HUES64 (cell line): ENCODE measurements at regions not wholly inside any gene's neighbourhood (a gene's known extent, or its start where the extent isn't known, plus 50 kb on each side); places are given as distances from the start of the nearest gene placed in this dataset.

ENCODE experiments used
- H3K27ac ChIP-seq: 2 replicates; pipeline ENCODE4 v1.7.0; 2013; ENCODE audit warnings: low read depth, low read length, inconsistent platforms
- H3K27me3 ChIP-seq: 2 replicates; pipeline ENCODE4 v1.6.1; 2013; ENCODE audit warnings: mild to moderate bottlenecking, low read length; ENCODE audit not compliant: insufficient read depth
- H3K36me3 ChIP-seq: 2 replicates; pipeline ENCODE4 v1.6.1; 2013; ENCODE audit warnings: mild to moderate bottlenecking, low read length; ENCODE audit not compliant: insufficient read depth
- H3K4me1 ChIP-seq: 2 replicates; pipeline ENCODE4 v1.6.1; 2013; ENCODE audit warnings: mild to moderate bottlenecking, low read length, moderate library complexity; ENCODE audit not compliant: insufficient read depth
- H3K4me3 ChIP-seq: 2 replicates; pipeline ENCODE4 v1.5.1; 2013; ENCODE audit warnings: mild to moderate bottlenecking, low read length, moderate library complexity
- H3K9ac ChIP-seq: 2 replicates; pipeline ENCODE4 v1.6.1; 2013; ENCODE audit warnings: mild to moderate bottlenecking, low read depth, low read length
- H3K9me3 ChIP-seq: 2 replicates; pipeline ENCODE4 v1.6.1; 2013; ENCODE audit warnings: low read depth, low read length; ENCODE audit not compliant: insufficient read depth
- WGBS: fragments of 150-250, 120-280 bp; methylation state at CpG from one replicate; pipeline ENCODE4 v1.1.7; 2013; ENCODE audit warnings: missing lambda C conversion rate; 5-methylcytosine and 5-hydroxymethylcytosine counted together

- peaks cover 7% of the 10 kb centered on the region; the same call in 1 of the 2 replicates for H3K9me3 ChIP-seq
- H3K4me3 ChIP-seq = no peak overlapping the region
- H3K4me1 ChIP-seq = no peaks in the 10 kb centered on the region
- no peaks in the 10 kb centered on the region for H3K27me3 ChIP-seq
- WGBS = 92% methylated on average over 7 of the region's 7 CpGs
- H3K36me3 ChIP-seq = no peaks in the 10 kb centered on the region
- H3K9ac ChIP-seq = no peak overlapping the region
- no peak overlapping the region for H3K27ac ChIP-seq
These were observed 101.5 kb upstream of the GPC1 start for GRCh38 chr2:240333985-240334384.

- 88% methylated on average over 3 of the region's 3 CpGs for WGBS
- Histone ChIP-seq H3K4me3 (no peak overlapping the region), H3K27me3 (no peaks in the 10 kb centered on the region), H3K9me3 (peaks cover 7% of the 10 kb centered on the region; the same call in 1 of the 2 replicates), H3K4me1 (no peaks in the 10 kb centered on the region), H3K9ac (no peak overlapping the region), H3K27ac (no peak overlapping the region), H3K36me3 (no peaks in the 10 kb centered on the region)
These were observed 100.4 kb upstream of the GPC1 start for GRCh38 chr2:240335061-240335460.

DNA sequence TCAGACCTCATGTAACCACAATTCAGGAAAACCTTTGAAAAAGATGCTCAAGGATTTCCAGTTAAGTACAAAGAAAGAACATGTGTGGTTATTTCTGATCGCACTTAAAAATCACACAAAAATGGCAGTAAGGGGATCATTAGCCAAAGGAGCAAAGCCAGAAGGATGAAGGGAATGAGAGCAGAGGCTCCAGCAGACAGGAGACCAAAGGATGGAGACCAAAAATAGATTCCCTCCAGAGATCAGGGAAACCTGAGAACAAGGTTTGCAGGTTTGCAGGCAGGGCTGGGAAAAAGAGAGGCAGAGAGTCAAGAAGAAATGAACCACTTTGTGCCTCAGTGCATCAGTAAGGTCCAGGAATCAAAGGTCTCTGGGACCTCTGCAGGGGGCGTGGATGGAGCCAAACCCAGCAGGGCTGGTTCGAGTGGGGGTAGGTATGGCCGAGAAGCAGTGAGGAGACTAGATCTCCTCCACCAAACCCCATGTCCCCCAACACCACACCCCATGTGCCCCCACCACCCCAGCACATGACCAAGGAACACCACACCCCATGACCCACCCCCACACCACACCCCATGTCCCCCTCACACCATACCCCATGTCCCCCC is 98.5 kb upstream of the GPC1 start:
- Histone ChIP-seq H3K27me3 (no peaks in the 10 kb centered on the region), H3K9ac (no peak overlapping the region), H3K27ac (no peak overlapping the region), H3K36me3 (no peaks in the 10 kb centered on the region), H3K4me3 (no peak overlapping the region), H3K9me3 (0 out of 2 replicates have a peak, but pooled peaks cover 3% of the 10 kb centered on the region), H3K4me1 (no peaks in the 10 kb centered on the region)
- 91% methylated on average over 4 of the region's 4 CpGs for WGBS

- H3K9ac ChIP-seq = no peak overlapping the region
- no peaks in the 10 kb centered on the region for H3K4me1 ChIP-seq
- WGBS = 92% methylated on average over 2 of the region's 2 CpGs
- H3K9me3 ChIP-seq = no peaks in the 10 kb centered on the region
- H3K4me3 ChIP-seq = no peak overlapping the region
- no peaks in the 10 kb centered on the region for H3K27me3 ChIP-seq
- no peak overlapping the region for H3K27ac ChIP-seq
- H3K36me3 ChIP-seq = no peaks in the 10 kb centered on the region
These were observed 97.2 kb upstream of the GPC1 start for GRCh38 chr2:240338274-240338673.

DNA sequence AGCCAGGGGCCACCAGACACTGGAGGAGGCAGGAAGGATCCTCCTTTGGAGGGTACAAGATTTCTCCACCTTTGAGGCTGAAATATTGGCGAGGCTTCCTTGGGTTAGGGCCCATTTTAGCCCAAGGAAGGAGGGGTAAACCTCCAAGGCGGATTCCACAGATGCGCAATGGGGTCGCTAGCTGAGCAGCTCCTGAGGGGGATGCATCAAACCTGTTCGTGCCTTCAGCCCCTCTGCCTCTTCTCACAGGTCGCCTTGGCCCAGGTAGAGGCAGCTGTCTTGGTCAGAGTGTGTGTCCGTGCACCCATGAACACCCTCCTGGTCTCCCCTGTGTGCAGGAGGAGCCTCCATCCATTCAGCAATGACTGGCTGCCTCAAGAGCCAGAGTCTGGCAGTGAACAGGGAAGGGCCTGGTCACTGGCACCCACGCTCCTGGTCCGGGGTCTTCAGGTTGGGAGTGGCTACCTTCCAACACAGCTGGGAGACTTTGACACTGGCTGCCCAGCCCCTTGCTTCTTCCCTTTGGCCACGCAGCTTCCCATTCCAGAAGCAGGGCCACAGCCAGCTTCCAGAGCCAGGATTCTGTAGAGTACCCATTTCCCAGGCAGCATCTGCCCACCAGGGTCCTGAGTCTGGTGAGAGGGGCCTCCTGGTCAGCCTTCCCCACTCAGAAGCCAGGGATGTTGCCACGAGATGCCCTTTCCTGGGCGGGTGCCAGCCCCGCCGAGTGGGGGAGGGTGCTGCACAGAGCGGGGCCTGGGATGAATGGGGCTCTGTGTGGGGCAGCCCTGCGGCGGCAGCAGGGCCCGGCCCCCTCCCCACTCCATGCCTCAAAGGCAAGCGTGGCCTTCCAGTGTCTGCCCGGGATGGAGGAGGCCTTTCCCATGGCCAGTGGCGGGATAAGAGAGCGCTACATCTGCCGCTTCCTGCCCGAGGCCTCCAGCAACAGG is 95.8 kb upstream of the GPC1 start:
- H3K27ac ChIP-seq = no peak overlapping the region
- no peaks in the 10 kb centered on the region for H3K9me3 ChIP-seq
- no peak overlapping the region for H3K4me3 ChIP-seq
- WGBS = 95% methylated on average over 24 of the region's 24 CpGs
- H3K4me1 ChIP-seq = no peaks in the 10 kb centered on the region
- no peaks in the 10 kb centered on the region for H3K27me3 ChIP-seq
- no peaks in the 10 kb centered on the region for H3K36me3 ChIP-seq
- H3K9ac ChIP-seq = no peak overlapping the region

- 95% methylated on average over 14 of the region's 14 CpGs for WGBS
These were observed 95.1 kb upstream of the GPC1 start for GRCh38 chr2:240340361-240340761.

DNA sequence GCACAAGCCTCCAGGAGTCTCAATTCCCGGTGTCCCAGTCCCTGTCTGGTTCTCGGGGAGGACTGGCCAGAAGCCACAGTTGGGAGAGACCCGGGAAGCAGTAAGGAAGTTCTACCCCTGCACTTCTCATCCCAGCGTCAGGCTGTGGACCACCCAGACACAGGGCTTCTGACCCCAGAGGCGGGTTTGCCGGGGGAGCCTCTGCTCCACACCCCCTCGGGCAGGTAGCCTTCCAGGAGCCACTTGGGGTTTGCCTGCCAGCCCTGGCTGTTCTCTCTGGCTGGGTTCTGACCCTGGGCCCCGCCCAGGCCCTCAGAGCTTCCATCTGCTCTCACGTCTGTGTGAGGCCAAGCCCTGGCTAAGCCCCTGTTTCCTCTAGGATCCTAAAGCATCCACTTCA is 94.4 kb upstream of the GPC1 start:
- Histone ChIP-seq H3K4me3 (no peak overlapping the region), H3K4me1 (no peaks in the 10 kb centered on the region), H3K27me3 (no peaks in the 10 kb centered on the region), H3K9me3 (peaks cover 4% of the 10 kb centered on the region), H3K36me3 (no peaks in the 10 kb centered on the region), H3K9ac (no peak overlapping the region), H3K27ac (no peak overlapping the region)
- 84% methylated on average over 9 of the region's 9 CpGs for WGBS

More at GRCh38 chr2:240340361-240340761, 95.1 kb upstream of the GPC1 start:
- Histone ChIP-seq H3K27ac (no peak overlapping the region), H3K4me1 (no peaks in the 10 kb centered on the region), H3K4me3 (no peak overlapping the region), H3K36me3 (no peaks in the 10 kb centered on the region), H3K9ac (no peak overlapping the region), H3K9me3 (peaks cover 3% of the 10 kb centered on the region), H3K27me3 (no peaks in the 10 kb centered on the region)

- 75% methylated on average over 1 of the region's 1 CpG for WGBS
- Histone ChIP-seq H3K4me1 (no peaks in the 10 kb centered on the region), H3K9me3 (peaks cover 4% of the 10 kb centered on the region), H3K27ac (no peak overlapping the region), H3K9ac (no peak overlapping the region), H3K36me3 (no peaks in the 10 kb centered on the region), H3K27me3 (no peaks in the 10 kb centered on the region), H3K4me3 (no peak overlapping the region)
These were observed 91.9 kb upstream of the GPC1 start for GRCh38 chr2:240343548-240343947.

DNA sequence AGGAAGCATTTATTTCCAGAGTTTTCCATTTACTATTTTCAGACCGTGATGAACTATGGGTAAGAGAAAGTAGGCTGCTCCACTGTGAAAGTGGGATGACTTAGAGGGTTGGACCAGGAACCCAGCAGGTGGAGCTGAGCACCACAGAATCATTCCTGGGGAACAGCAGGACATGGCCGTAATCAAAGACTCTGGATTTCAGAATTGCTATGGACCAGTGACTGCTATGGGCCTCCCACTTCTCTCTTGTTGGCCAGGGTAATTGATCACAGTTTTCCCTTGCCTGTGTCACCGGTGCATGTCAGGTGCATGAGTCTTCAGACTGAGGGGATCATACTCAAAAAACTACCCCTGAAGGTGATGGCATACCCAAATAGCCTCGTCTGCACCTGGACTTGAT is 90.6 kb upstream of the GPC1 start:
- Histone ChIP-seq H3K9me3 (peaks cover 4% of the 10 kb centered on the region), H3K4me1 (no peaks in the 10 kb centered on the region), H3K4me3 (no peak overlapping the region), H3K9ac (no peak overlapping the region), H3K36me3 (no peaks in the 10 kb centered on the region), H3K27me3 (no peaks in the 10 kb centered on the region), H3K27ac (no peak overlapping the region)
- 88% methylated on average over 4 of the region's 4 CpGs for WGBS

- no peaks in the 10 kb centered on the region for H3K4me1 ChIP-seq
- H3K9ac ChIP-seq = no peak overlapping the region
- no peak overlapping the region for H3K27ac ChIP-seq
- no peaks in the 10 kb centered on the region for H3K36me3 ChIP-seq
- H3K9me3 ChIP-seq = peaks cover 4% of the 10 kb centered on the region
- H3K4me3 ChIP-seq = no peak overlapping the region
- WGBS = 95% methylated on average over 14 of the region's 16 CpGs
- no peaks in the 10 kb centered on the region for H3K27me3 ChIP-seq
These were observed 89.3 kb upstream of the GPC1 start for GRCh38 chr2:240346015-240346752.
